Smooth muscle cell (in vitro differentiated cells): ENCODE measurements at regions not wholly inside any gene's neighbourhood (a gene's known extent, or its start where the extent isn't known, plus 50 kb on each side); places are given as distances from the start of the nearest gene placed in this dataset.

ENCODE experiments used
- DNase-seq: peaks from one replicate; lab custom pipeline; 2025; ENCODE audit not compliant: unreplicated experiment; lab: John Stamatoyannopoulos, UW
- H2AFZ ChIP-seq: fragments of 200-600 bp; sonication (generic); 2 replicates; pipeline ENCODE4 v1.6.0; 2016; ENCODE audit warnings: antibody characterized with exemption, low read depth, mild to moderate bottlenecking
- H3F3A ChIP-seq: fragments of 200-600 bp; sonication (generic); 2 replicates; pipeline ENCODE4 v1.6.0; 2017; ENCODE audit warnings: antibody characterized with exemption, low read depth
- H3K27ac ChIP-seq: fragments of 200-600 bp; sonication (generic); 2 replicates; pipeline ENCODE4 v1.5.1; 2016; ENCODE audit warnings: low read depth, mild to moderate bottlenecking
- H3K27me3 ChIP-seq: fragments of 200-600 bp; sonication (generic); 2 replicates; pipeline ENCODE4 v1.6.1; 2016; ENCODE audit warnings: low read depth, mild to moderate bottlenecking
- H3K36me3 ChIP-seq: fragments of 200-600 bp; sonication (generic); 2 replicates; pipeline ENCODE4 v1.5.1; 2016; ENCODE audit warnings: low read depth
- H3K4me1 ChIP-seq: fragments of 200-600 bp; sonication (generic); 2 replicates; pipeline ENCODE4 v1.5.1; 2016; ENCODE audit warnings: low read depth
- H3K4me2 ChIP-seq: fragments of 200-600 bp; sonication (generic); 2 replicates; pipeline ENCODE4 v1.6.0; 2016; ENCODE audit warnings: mild to moderate bottlenecking
- H3K4me3 ChIP-seq: fragments of 200-600 bp; sonication (generic); 2 replicates; pipeline ENCODE4 v1.5.1; 2016; ENCODE audit warnings: mild to moderate bottlenecking
- H3K79me2 ChIP-seq: fragments of 200-600 bp; sonication (generic); 2 replicates; pipeline ENCODE4 v1.6.0; 2016; ENCODE audit warnings: low read depth, mild to moderate bottlenecking
- H3K9ac ChIP-seq: fragments of 200-600 bp; sonication (generic); 2 replicates; pipeline ENCODE4 v1.6.0; 2016; ENCODE audit warnings: low read depth
- H3K9me3 ChIP-seq: fragments of 200-600 bp; sonication (generic); replicated peaks from 2 replicates; pipeline ENCODE4 v1.5.1; 2016; ENCODE audit warnings: low read depth
- H4K20me1 ChIP-seq: fragments of 200-600 bp; sonication (generic); 2 replicates; pipeline ENCODE4 v1.6.0; 2016; ENCODE audit warnings: low read depth
- CTCF ChIP-seq: fragments of 200-600 bp; sonication (generic); IDR thresholded peaks from 2 replicates; pipeline ENCODE4 v1.5.1; 2017; ENCODE audit warnings: borderline replicate concordance, mild to moderate bottlenecking, antibody characterized with exemption; ENCODE audit not compliant: insufficient read depth, poor library complexity, severe bottlenecking
- WGBS: methylation state at CpG from one replicate; pipeline ENCODE4 v1.1.7; 2016; ENCODE audit warnings: low lambda C conversion rate; 5-methylcytosine and 5-hydroxymethylcytosine counted together

- Histone ChIP-seq H4K20me1 (no peaks in the 10 kb centered on the region), H2AFZ (no peak overlapping the region), H3K36me3 (no peaks in the 10 kb centered on the region), H3K27ac (no peak overlapping the region), H3K79me2 (no peaks in the 10 kb centered on the region), H3F3A (no peaks in the 10 kb centered on the region), H3K9me3 (no peaks in the 10 kb centered on the region), H3K27me3 (no peaks in the 10 kb centered on the region), H3K4me3 (no peak overlapping the region), H3K9ac (no peak overlapping the region), H3K4me2 (no peak overlapping the region), H3K4me1 (no peaks in the 10 kb centered on the region)
- WGBS = 76% methylated on average over 5 of the region's 5 CpGs
- DNase-seq = no peak
- no peak for TF ChIP-seq CTCF
Observed at GRCh38 chr6:145042559-145042958, 692.8 kb downstream of the EPM2A start.

- TF ChIP-seq CTCF = no peak
- no peak for DNase-seq
- peak overlapping the region; percentile 26 for H3K27ac ChIP-seq
Observed at GRCh38 chr6:145043926-145044500, 691.3 kb downstream of the EPM2A start.

DNA sequence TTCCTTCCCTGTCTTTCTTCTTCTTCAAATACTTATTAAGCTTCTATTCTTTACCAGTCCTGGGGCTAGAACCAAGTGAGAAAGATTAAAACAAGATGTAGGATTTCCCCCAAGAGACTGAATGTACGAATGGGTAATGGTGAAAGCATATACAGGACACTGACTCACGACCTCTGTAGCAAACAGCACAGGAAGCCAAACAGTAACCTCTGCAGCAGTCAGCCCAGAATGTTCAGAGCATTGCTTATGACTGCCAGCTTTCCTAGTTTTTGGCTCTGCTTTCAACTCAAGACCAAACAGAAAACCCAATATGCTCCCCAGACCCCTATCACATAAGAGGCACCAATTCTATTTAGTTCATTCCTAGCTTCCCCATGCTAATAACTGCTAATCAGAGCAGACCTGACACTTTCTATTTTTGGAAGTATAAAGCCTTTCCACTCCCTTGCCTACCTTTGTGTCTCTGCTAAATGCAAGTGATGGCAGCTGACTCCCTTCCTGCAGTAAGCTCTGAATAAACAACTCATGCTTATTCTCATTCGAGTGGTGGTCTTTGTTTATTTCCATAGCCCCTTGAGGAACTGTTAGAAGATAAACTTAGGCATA, 690.6 kb downstream of the EPM2A start:
- WGBS = 31% methylated on average over 3 of the region's 3 CpGs
- Histone ChIP-seq H2AFZ (peak overlapping the region; percentile 56), H3K27me3 (no peaks in the 10 kb centered on the region), H3K4me3 (no peak overlapping the region), H3K36me3 (no peaks in the 10 kb centered on the region), H3K4me1 (no peaks in the 10 kb centered on the region), H3K9ac (no peak overlapping the region), H3K27ac (peak overlapping the region; percentile 26), H3K9me3 (no peaks in the 10 kb centered on the region), H3K4me2 (no peak overlapping the region), H4K20me1 (no peaks in the 10 kb centered on the region), H3K79me2 (no peaks in the 10 kb centered on the region), H3F3A (no peaks in the 10 kb centered on the region)
- DNase-seq = no peak
- no peak for TF ChIP-seq CTCF

More at GRCh38 chr6:145043926-145044500, 691.3 kb downstream of the EPM2A start:
- Histone ChIP-seq H3F3A (no peaks in the 10 kb centered on the region), H3K4me3 (no peak overlapping the region), H3K4me2 (no peak overlapping the region), H3K27me3 (no peaks in the 10 kb centered on the region), H3K9me3 (no peaks in the 10 kb centered on the region), H3K36me3 (no peaks in the 10 kb centered on the region), H2AFZ (no peak overlapping the region), H3K4me1 (no peaks in the 10 kb centered on the region), H3K79me2 (no peaks in the 10 kb centered on the region), H4K20me1 (no peaks in the 10 kb centered on the region), H3K9ac (no peak overlapping the region)
- 89% methylated on average over 5 of the region's 5 CpGs for WGBS

DNA sequence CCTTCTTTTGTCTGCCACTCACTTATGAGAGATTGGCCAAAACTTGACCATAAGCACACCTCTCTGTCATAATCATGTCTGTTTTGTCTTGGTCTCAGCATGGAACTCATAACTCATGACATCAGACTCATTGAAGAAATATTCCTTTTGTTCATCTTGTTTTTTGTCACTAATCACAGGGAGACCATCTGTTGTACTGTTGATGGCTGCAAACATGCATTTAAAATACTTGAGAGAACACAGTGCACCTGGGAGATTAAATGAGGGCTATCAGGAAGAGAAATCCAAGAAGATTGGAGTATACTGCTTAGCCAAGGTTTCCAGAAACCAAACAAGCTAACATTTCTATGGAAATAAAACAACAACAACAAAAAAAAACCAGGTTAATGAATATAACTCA, 689.7 kb downstream of the EPM2A start:
- Histone ChIP-seq H3K27me3 (no peaks in the 10 kb centered on the region), H3K79me2 (no peaks in the 10 kb centered on the region), H3F3A (no peaks in the 10 kb centered on the region), H3K9me3 (no peaks in the 10 kb centered on the region), H3K27ac (peak overlapping the region; percentile 40), H3K4me2 (no peak overlapping the region), H3K4me1 (no peaks in the 10 kb centered on the region), H2AFZ (no peak overlapping the region), H3K4me3 (no peak overlapping the region), H3K36me3 (no peaks in the 10 kb centered on the region), H3K9ac (no peak overlapping the region), H4K20me1 (no peaks in the 10 kb centered on the region)
- no peak for DNase-seq
- TF ChIP-seq CTCF = no peak
